GM21367 (cell line): ENCODE measurements at regions not wholly inside any gene's neighbourhood (a gene's known extent, or its start where the extent isn't known, plus 50 kb on each side); places are given as distances from the start of the nearest gene placed in this dataset.

Experiments
- ATAC-seq: cut with Tn5 transposase; IDR thresholded peaks from one replicate; pipeline ENCODE4 v1.9.1; 2021; ENCODE audit not compliant: unreplicated experiment

- ATAC-seq: peak; percentile 92
These were observed 181.0 kb upstream of the PPP2R3A start for GRCh38 chr3:135784557-135784956.

DNA sequence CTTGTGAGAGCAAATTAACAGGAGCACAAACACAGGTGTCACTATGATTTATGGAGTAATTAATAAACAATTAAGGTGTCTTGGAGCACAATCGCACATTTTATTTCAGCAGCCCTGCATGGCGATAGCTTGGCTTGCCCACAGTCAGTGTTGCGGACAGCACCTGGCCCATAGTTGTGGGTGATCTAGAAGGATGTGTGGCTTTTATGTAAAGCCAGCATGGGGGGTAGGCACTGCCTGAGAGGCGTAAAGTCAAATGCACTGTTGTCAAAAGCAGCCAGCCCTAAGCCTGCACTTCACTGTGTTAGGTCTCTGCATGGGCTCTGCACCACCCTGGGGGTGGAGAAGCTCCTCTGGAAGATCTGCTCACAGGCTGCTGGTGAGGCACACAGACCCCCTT, 177.4 kb upstream of the PPP2R3A start:
- no peak for ATAC-seq

- ATAC-seq: no peak
These were observed 176.6 kb upstream of the PPP2R3A start for GRCh38 chr3:135788978-135789377.

GRCh38 chr3:135792174-135792573, 173.4 kb upstream of the PPP2R3A start:
- no peak for ATAC-seq

- no peak for ATAC-seq
These were observed 172.6 kb upstream of the PPP2R3A start for GRCh38 chr3:135792858-135793475.

GRCh38 chr3:135800071-135800549, 165.4 kb upstream of the PPP2R3A start:
- ATAC-seq: no peak

DNA sequence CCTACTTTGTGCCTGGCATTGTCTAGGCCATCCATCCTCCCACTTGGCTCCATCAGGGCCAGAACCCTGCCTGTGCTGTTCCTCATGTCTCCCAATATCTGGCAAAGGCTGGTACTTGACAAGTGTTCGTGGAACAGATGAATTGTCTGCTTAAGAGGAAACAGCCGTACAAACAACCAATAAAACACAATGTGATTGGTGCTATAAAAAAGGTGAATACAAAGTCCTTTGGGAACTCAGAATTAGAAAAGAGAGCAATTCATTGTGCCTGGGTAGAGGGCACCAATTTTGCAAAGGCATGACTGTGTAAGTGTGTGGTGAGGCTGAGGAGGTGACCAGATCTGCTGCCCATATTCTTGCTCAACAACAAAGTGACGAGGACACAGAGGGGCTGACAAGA, 164.5 kb upstream of the PPP2R3A start:
- ATAC-seq: no peak

GRCh38 chr3:135802171-135802570, 163.4 kb upstream of the PPP2R3A start:
- ATAC-seq: no peak

GRCh38 chr3:135803028-135803692, 162.4 kb upstream of the PPP2R3A start:
- ATAC-seq: no peak

DNA sequence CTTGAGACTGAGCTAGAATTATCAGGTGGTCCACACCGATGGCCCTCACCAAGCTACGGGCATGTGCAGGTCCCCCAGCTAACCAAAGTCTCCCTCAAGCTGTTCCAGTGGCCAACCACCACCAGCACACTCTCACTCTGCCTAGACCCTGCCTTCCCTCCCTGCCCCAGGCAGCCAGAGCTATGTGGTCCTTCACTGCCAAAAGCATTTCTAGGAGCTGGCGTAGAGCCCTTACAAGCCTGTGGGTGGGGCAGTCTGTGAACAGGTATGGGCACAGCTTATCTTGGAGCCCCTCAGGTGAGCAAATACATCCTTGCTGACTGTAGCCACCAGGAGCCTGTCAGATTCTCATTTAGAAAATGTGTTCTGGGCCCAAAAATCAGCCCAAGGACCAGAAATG, 159.8 kb upstream of the PPP2R3A start:
- no peak for ATAC-seq

DNA sequence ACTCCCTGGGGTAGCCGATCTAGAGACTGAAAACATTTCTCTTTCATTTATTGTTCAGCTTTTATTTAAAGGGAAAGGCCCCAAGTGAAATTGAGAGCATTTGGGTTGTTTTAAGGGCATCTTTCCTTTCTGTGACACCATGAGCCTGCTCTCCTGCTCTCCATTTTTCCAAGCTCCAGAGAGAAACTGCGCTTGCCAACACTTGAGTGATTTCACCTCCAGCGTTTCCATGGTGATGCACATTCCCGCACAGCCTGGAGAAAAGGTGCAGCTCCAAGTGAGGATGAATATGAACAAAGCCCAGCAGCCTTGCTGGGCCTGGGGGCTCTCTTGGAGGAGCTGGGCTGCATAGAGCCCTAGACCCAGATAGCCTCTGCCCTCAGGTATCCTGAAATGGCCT, 159.2 kb upstream of the PPP2R3A start:
- no peak for ATAC-seq

GRCh38 chr3:135807879-135808278, 157.6 kb upstream of the PPP2R3A start:
- no peak for ATAC-seq

- no peak for ATAC-seq
These were observed 156.4 kb upstream of the PPP2R3A start for GRCh38 chr3:135809021-135809634.

DNA sequence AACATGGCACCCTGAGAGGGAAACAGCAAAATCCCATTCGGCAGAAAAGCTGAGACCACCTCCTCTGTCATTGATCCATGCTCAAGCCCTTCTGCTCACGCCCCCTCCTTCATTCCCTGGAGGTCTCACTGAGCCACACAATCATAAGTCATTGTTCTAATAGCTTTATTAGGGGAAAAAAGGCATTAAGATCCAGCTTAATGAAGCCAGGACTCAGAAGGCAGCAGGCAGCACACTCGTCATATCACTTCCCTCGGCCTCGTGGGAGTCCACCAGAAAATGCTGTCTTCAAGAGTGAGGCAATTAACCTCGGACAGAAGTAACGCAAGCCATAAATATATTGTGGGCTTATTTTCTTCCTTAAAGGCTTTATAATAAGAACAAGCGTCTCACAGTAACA, 153.9 kb upstream of the PPP2R3A start:
- no peak for ATAC-seq

DNA sequence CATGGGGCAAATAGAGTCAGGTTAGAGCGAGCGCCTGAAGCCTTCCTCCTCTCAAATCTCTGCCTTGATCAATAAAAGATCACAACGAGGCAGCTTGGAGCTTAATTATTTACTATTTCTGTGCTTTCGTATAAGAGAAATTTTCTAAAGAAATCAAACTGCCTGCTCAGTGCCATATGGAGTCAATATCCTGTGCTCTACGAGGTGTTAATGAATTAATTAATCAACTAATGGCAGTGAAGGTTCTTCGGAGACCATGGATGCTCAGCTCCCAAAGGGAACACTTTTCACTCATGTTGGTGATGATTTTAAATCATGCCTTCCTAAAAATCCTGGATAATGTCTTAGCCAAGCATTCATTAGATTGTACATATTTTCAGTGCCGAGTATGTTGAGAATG, 153.5 kb upstream of the PPP2R3A start:
- no peak for ATAC-seq

- ATAC-seq: no peak
These were observed 131.1 kb upstream of the PPP2R3A start for GRCh38 chr3:135834465-135834864.

DNA sequence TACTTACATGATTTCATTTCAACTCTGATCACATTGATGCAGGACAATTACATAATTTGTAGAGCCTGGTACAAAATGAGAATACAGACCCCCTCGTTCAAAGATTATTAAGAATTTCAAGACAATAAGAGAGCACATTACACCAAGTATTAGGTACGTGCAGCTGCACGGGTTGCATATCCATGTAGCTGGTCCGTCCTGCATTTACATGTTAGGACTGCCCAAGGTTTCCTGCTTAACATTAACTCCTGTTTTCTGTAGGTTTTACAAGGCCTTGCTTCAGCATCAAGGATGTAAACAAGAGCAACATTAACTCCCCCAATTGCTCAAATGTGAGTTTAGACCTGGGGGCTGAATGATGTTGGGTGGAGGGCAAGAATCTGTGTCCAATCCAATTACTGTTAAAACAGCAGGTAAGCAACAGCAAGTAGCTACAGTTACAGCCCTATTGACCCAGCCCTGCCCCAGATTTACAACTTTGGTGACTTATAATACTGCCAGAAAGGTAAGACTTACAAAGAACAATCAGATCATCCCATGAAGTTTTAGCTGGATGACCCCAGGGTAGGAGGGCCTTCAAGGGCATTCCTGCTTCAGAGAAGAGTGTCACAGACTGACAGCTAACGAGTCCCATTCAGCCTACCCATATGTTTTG, 127.4 kb upstream of the PPP2R3A start:
- ATAC-seq: no peak

GRCh38 chr3:135840436-135840835, 125.1 kb upstream of the PPP2R3A start:
- no peak for ATAC-seq

DNA sequence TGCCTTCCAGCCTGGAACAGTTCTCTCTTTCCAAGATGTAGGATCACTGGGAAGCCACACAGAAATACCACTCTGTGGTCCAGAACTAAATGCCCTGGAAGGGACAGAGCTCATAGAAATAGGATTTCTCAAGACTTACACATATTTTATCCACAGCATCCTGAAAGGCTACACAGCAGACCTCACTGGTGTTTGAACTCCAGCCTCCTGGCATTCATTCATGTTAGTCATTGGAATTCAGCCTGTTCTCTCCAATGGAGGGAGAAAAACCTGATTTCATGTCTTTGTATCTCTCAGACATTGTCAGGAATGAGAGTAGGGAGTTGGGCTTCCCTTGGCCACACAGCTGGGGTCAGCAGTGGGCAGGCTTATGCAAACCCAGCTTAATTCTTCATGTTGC, 121.1 kb upstream of the PPP2R3A start:
- no peak for ATAC-seq

DNA sequence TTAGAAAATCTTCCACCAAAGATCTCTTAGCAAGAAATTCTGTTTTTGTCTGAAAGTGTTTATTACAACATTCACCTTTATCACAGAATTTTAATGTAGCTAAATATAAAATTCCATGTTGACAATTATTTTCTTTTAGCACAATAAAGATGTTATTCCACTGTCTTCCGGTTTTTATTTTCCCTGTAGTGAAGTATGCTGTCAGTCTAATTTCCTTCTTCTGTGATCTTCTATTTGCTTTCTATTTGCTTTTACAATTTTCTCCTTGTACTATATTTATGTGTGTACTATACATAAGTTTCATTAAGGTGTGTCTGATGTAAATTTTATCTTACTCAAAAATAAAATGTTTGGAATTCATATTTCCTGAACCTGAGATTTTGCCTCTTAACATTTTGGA, 117.5 kb upstream of the PPP2R3A start:
- no peak for ATAC-seq

DNA sequence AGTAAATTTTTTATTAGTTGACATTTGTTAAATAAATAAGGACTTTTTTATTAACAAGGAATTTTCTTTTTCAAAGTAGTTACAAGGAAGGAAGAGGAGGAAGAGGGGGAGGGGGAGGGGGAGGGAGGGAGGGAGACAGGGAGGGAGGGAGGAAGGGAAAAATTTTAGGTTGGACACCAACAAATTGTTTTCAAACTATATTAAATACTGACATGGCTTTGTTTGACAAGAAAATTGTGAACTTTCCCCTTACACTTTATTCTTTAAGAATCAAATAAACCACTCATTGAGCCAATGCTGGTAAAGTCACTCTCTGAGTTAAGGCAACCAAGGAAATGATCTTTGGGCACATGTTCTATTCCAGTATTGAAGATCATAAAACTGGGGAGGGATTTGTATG, 115.7 kb upstream of the PPP2R3A start:
- no peak for ATAC-seq
